Neural progenitor cell (in vitro differentiated cells): ENCODE measurements at regions not wholly inside any gene's neighbourhood (a gene's known extent, or its start where the extent isn't known, plus 50 kb on each side); places are given as distances from the start of the nearest gene placed in this dataset.

Experiments
- CTCF ChIP-seq: fragments of 200-600 bp; sonication (generic); IDR thresholded peaks from 2 replicates; pipeline ENCODE4 v1.5.1; 2017; ENCODE audit warnings: antibody characterized with exemption, mild to moderate bottlenecking
- EZH2phosphoT487 ChIP-seq: fragments of 200-600 bp; sonication (generic); IDR thresholded peaks from 2 replicates; pipeline ENCODE4 v1.6.1; 2017; ENCODE audit warnings: antibody characterized with exemption

GRCh38 chr7:116347151-116347832, 137.0 kb downstream of the TES start:
- TF ChIP-seq CTCF (no peak), EZH2phosphoT487 (no peak)
